ENCODE measurements at regions not wholly inside any gene's neighbourhood (a gene's known extent, or its start where the extent isn't known, plus 50 kb on each side); places are given as distances from the start of the nearest gene placed in this dataset.

DNA sequence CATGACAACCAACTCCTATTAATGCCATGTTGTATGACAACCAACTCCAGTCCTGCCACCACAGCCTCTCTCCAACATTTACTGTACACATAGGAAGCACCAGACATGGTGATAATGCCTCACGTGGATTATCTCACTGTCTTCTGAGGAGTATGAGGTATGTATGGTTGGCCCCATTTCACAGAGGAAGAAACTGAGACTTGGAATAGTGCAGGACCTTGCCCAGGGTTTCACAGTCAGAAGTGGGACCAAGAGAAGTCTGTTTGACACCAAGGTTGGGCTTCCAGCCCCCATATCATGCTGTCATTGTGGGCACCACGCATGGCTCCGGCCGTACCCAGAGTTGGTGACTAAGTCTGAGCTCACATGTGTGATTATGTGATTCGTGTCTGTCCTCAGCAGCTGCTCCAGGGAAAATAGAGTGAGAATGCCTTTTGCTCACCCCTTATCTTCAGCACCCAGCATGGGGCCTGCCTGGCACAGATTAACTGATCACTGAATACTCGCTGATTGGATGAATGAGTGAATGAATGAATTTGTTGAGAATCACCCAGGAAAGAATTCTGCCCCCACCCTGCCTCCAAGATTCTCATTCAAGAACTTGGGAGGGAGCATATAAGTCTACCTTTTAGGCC, 204.1 kb upstream of the NLRP1 start:
- TF ChIP-seq POLR2A (IDR thresholded peaks at IDR 0.05) (no peak), POLR2AphosphoS5 (IDR thresholded peaks at IDR 0.05) (no peak), EP300 (IDR thresholded peaks at IDR 0.05) (no peak)
- TF ChIP-seq, protein P1, sequence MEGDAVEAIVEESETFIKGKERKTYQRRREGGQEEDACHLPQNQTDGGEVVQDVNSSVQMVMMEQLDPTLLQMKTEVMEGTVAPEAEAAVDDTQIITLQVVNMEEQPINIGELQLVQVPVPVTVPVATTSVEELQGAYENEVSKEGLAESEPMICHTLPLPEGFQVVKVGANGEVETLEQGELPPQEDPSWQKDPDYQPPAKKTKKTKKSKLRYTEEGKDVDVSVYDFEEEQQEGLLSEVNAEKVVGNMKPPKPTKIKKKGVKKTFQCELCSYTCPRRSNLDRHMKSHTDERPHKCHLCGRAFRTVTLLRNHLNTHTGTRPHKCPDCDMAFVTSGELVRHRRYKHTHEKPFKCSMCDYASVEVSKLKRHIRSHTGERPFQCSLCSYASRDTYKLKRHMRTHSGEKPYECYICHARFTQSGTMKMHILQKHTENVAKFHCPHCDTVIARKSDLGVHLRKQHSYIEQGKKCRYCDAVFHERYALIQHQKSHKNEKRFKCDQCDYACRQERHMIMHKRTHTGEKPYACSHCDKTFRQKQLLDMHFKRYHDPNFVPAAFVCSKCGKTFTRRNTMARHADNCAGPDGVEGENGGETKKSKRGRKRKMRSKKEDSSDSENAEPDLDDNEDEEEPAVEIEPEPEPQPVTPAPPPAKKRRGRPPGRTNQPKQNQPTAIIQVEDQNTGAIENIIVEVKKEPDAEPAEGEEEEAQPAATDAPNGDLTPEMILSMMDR (IDR thresholded peaks at IDR 0.05): no peak

Data from gastroesophageal sphincter (tissue), 3 donors.